Ovary (tissue), 3 donors: ENCODE measurements at regions not wholly inside any gene's neighbourhood (a gene's known extent, or its start where the extent isn't known, plus 50 kb on each side); places are given as distances from the start of the nearest gene placed in this dataset.

Experiments used
- CTCF ChIP-seq, 3 donors: fragments of 450-650 bp in 2 of 3; fragments of 200-600 bp in 1 of 3; IDR thresholded peaks; one replicate each; pipeline versions ENCODE4 v1.5.1 to v1.8.0; 2016 to 2022; ENCODE audit warnings: antibody characterized with exemption in 3 of 3, mild to moderate bottlenecking in 1 of 3
- EP300 ChIP-seq: sonication (generic); formaldehyde crosslinking; IDR thresholded peaks from one replicate; pipeline ENCODE4 v1.6.1; 2017; ENCODE audit warnings: antibody characterized with exemption
- POLR2A ChIP-seq: fragments of 450-650 bp; IDR thresholded peaks from one replicate; pipeline ENCODE4 v1.6.1; 2017; ENCODE audit warnings: antibody characterized with exemption, mild to moderate bottlenecking, moderate library complexity
- donor health status: DM: no; HTN: no; CAD: no.

- TF ChIP-seq CTCF (IDR thresholded peaks at IDR 0.05) (no peak), EP300 (no peak), POLR2A (no peak)
These were observed 91.9 kb upstream of the CDH20 start for GRCh38 chr18:61241260-61241853.
